Ishikawa (cell line): ENCODE measurements at regions not wholly inside any gene's neighbourhood (a gene's known extent, or its start where the extent isn't known, plus 50 kb on each side); places are given as distances from the start of the nearest gene placed in this dataset.

Source experiments
- CEBPB ChIP-seq: IDR thresholded peaks from 2 replicates; pipeline ENCODE4 v1.6.1; 2012
- CREB1 ChIP-seq: IDR thresholded peaks from 2 replicates; pipeline ENCODE4 v1.6.1; 2012; ENCODE audit warnings: low read depth
- EGR1 ChIP-seq: IDR thresholded peaks from 2 replicates; pipeline ENCODE4 v1.6.1; 2012
- EP300 ChIP-seq: IDR thresholded peaks from 2 replicates; pipeline ENCODE4 v1.6.1; 2012; ENCODE audit warnings: borderline replicate concordance
- FOXM1 ChIP-seq: IDR thresholded peaks from 2 replicates; pipeline ENCODE4 v1.6.1; 2012; ENCODE audit warnings: low read depth, borderline replicate concordance
- MAX ChIP-seq: IDR thresholded peaks from 2 replicates; pipeline ENCODE4 v1.6.1; 2012
- NFIC ChIP-seq: IDR thresholded peaks from 2 replicates; pipeline ENCODE4 v1.6.1; 2012
- RAD21 ChIP-seq: IDR thresholded peaks from 2 replicates; pipeline ENCODE4 v1.6.1; 2012; ENCODE audit warnings: low read depth
- REST ChIP-seq: IDR thresholded peaks from 2 replicates; pipeline ENCODE4 v1.6.1; 2012; ENCODE audit warnings: low read depth, mild to moderate bottlenecking
- TAF1 ChIP-seq: IDR thresholded peaks from 2 replicates; pipeline ENCODE4 v1.6.1; 2012; ENCODE audit warnings: low read depth, mild to moderate bottlenecking
- TCF12 ChIP-seq: IDR thresholded peaks from 2 replicates; pipeline ENCODE4 v1.6.1; 2012; ENCODE audit warnings: low read depth
- TEAD4 ChIP-seq: IDR thresholded peaks from 2 replicates; pipeline ENCODE4 v1.6.1; 2012
- USF1 ChIP-seq: IDR thresholded peaks from 2 replicates; pipeline ENCODE4 v1.6.1; 2012
- YY1 ChIP-seq: IDR thresholded peaks from 2 replicates; pipeline ENCODE4 v1.6.1; 2012; ENCODE audit warnings: low read depth
- ZBTB7A ChIP-seq: IDR thresholded peaks from 2 replicates; pipeline ENCODE4 v1.6.1; 2012; ENCODE audit warnings: low read depth

- no peak for TF ChIP-seq USF1
- no peak for TF ChIP-seq EGR1
- no peak for TF ChIP-seq TCF12
- no peak for TF ChIP-seq MAX
- no peak for TF ChIP-seq ZBTB7A
- no peak for TF ChIP-seq RAD21
These were observed 214.5 kb upstream of the PLD5 start for GRCh38 chr1:242738702-242739645.

- no peak for TF ChIP-seq NFIC
- TF ChIP-seq TEAD4, result no peak
- no peak for TF ChIP-seq EGR1
- TF ChIP-seq TAF1, result no peak
- no peak for TF ChIP-seq YY1
- no peak for TF ChIP-seq TCF12
- no peak for TF ChIP-seq ZBTB7A
- no peak for TF ChIP-seq EP300
- no peak for TF ChIP-seq CEBPB
- TF ChIP-seq USF1, result no peak
- no peak for TF ChIP-seq CREB1
- TF ChIP-seq RAD21, result no peak
- TF ChIP-seq REST, result no peak
These were observed 212.1 kb upstream of the PLD5 start for GRCh38 chr1:242736611-242737010.

GRCh38 chr1:242735323-242735722 is 210.8 kb upstream of the PLD5 start:
- TF ChIP-seq TCF12 (no peak), CEBPB (no peak), TAF1 (no peak), YY1 (no peak), CREB1 (no peak), NFIC (no peak), EP300 (no peak), REST (no peak), ZBTB7A (no peak), MAX (no peak), EGR1 (no peak), USF1 (no peak), TEAD4 (no peak), FOXM1 (no peak), RAD21 (no peak)

GRCh38 chr1:242731446-242731845 is 206.9 kb upstream of the PLD5 start:
- TF ChIP-seq REST, result no peak
- TF ChIP-seq TEAD4, result no peak
- no peak for TF ChIP-seq EP300
- no peak for TF ChIP-seq TAF1
- TF ChIP-seq YY1, result no peak
- TF ChIP-seq RAD21, result no peak
- no peak for TF ChIP-seq NFIC
- TF ChIP-seq EGR1, result no peak
- no peak for TF ChIP-seq CEBPB
- TF ChIP-seq CREB1, result no peak
- no peak for TF ChIP-seq TCF12
- no peak for TF ChIP-seq MAX
- TF ChIP-seq FOXM1, result no peak
- no peak for TF ChIP-seq ZBTB7A
- TF ChIP-seq USF1, result no peak
